CD14-positive monocyte (primary cell): ENCODE measurements at regions not wholly inside any gene's neighbourhood (a gene's known extent, or its start where the extent isn't known, plus 50 kb on each side); places are given as distances from the start of the nearest gene placed in this dataset.

Experiments used
- DNase-seq, 3 donors: peaks; one replicate each; pipeline ENCODE4 v3.0.0-alpha.2; 2011 to 2022
- H2AFZ ChIP-seq: 2 replicates; pipeline ENCODE4 v1.6.0; 2012; ENCODE audit warnings: mild to moderate bottlenecking, low read depth, low read length, inconsistent platforms; ENCODE audit not compliant: insufficient read depth, poor library complexity, severe bottlenecking
- H3K27ac ChIP-seq, 2 donors: 1 replicate in 1 of 2; 2 replicates in 1 of 2; pipeline ENCODE4 v1.5.1; 2012 to 2013; ENCODE audit warnings: low read length in 2 of 2, control low read depth in 1 of 2, inconsistent platforms in 1 of 2, low read depth in 1 of 2, mild to moderate bottlenecking in 1 of 2
- H3K27me3 ChIP-seq, 2 donors: one replicate each; pipeline versions ENCODE4 v1.6.0 to v1.6.1; 2011 to 2013; ENCODE audit warnings: low read length in 2 of 2; ENCODE audit not compliant: control insufficient read depth in 2 of 2, insufficient read depth in 2 of 2
- H3K36me3 ChIP-seq, 2 donors: replicated peaks in 1 of 2; 1 replicate in 1 of 2; 2 replicates in 1 of 2; pipeline versions ENCODE4 v1.5.1 to v1.6.1; 2012 to 2013; ENCODE audit warnings: low read length in 2 of 2, control low read depth in 1 of 2, inconsistent platforms in 1 of 2, mild to moderate bottlenecking in 1 of 2; ENCODE audit not compliant: insufficient read depth in 2 of 2, control insufficient read depth in 1 of 2
- H3K4me1 ChIP-seq, 2 donors: 1 replicate in 1 of 2; 2 replicates in 1 of 2; pipeline versions ENCODE4 v1.5.1 to v1.6.1; 2012 to 2013; ENCODE audit warnings: low read length in 2 of 2, control low read depth in 1 of 2, inconsistent platforms in 1 of 2, mild to moderate bottlenecking in 1 of 2, moderate library complexity in 1 of 2; ENCODE audit not compliant: insufficient read depth in 2 of 2, control insufficient read depth in 1 of 2
- H3K4me2 ChIP-seq: replicated peaks from 2 replicates; pipeline ENCODE3; 2012; ENCODE audit warnings: low read length, moderate library complexity, mild to moderate bottlenecking; ENCODE audit not compliant: poor library complexity, severe bottlenecking; ENCODE audit errors: extremely low read depth
- H3K4me3 ChIP-seq, 3 experiments: fragments of 200-600 bp in 1 of 3; sonication (generic) in 1 of 3; replicated peaks in 1 of 3; 1 replicate in 2 of 3; 2 replicates in 1 of 3; pipeline ENCODE4 v1.5.1; 2011 to 2013; ENCODE audit warnings: low read length in 3 of 3, mild to moderate bottlenecking in 3 of 3, control low read depth in 2 of 3, low read depth in 2 of 3, inconsistent platforms in 1 of 3, moderate library complexity in 1 of 3
- H3K79me2 ChIP-seq: 2 replicates; pipeline ENCODE4 v1.6.0; 2012; ENCODE audit warnings: mild to moderate bottlenecking, control low read depth, inconsistent platforms, low read length, moderate library complexity; ENCODE audit not compliant: insufficient read depth
- H3K9ac ChIP-seq: 2 replicates; pipeline ENCODE4 v1.6.0; 2017; ENCODE audit warnings: low read length, mild to moderate bottlenecking; ENCODE audit not compliant: insufficient read depth, poor library complexity, severe bottlenecking
- H3K9me3 ChIP-seq, 2 donors: replicated peaks in 1 of 2; 1 replicate in 1 of 2; 2 replicates in 1 of 2; pipeline versions ENCODE4 v1.5.1 to v1.6.1; 2012 to 2013; ENCODE audit warnings: low read length in 2 of 2, control low read depth in 1 of 2; ENCODE audit not compliant: control insufficient read depth in 1 of 2, insufficient read depth in 1 of 2
- H4K20me1 ChIP-seq: 2 replicates; pipeline ENCODE4 v1.6.0; 2012; ENCODE audit warnings: mild to moderate bottlenecking, low read length, control low read depth, moderate library complexity; ENCODE audit not compliant: insufficient read depth
- H3K27ac Mint-ChIP-seq, 7 donors: one replicate each; pipeline ENCODE4 v1.8.0; 2020; ENCODE audit warnings: mild to moderate bottlenecking in 7 of 7, mixed read lengths in 7 of 7, moderate library complexity in 6 of 7, inconsistent platforms in 2 of 7
- H3K27me3 Mint-ChIP-seq, 3 donors: one replicate each; pipeline ENCODE4 v1.8.0; 2021 to 2022; ENCODE audit warnings: low read depth in 3 of 3, mild to moderate bottlenecking in 3 of 3, mixed read lengths in 3 of 3, moderate library complexity in 3 of 3, inconsistent platforms in 1 of 3
- H3K36me3 Mint-ChIP-seq, 2 donors: one replicate each; pipeline ENCODE4 v1.8.0; 2020; ENCODE audit warnings: mixed read lengths in 2 of 2, inconsistent platforms in 1 of 2, mild to moderate bottlenecking in 1 of 2
- H3K4me1 Mint-ChIP-seq: one replicate; pipeline ENCODE4 v1.8.0; 2020; ENCODE audit warnings: mild to moderate bottlenecking, mixed read lengths
- H3K4me3 Mint-ChIP-seq, 2 donors: one replicate each; pipeline ENCODE4 v1.8.0; 2020; ENCODE audit warnings: mild to moderate bottlenecking in 2 of 2, mixed read lengths in 2 of 2, moderate library complexity in 1 of 2
- H3K9me3 Mint-ChIP-seq, 7 donors: one replicate each; pipeline ENCODE4 v1.8.0; 2020 to 2022; ENCODE audit warnings: mixed read lengths in 7 of 7, mild to moderate bottlenecking in 6 of 7, moderate library complexity in 6 of 7, inconsistent platforms in 2 of 7
- CTCF ChIP-seq: fragments of 200-600 bp; IDR thresholded peaks from one replicate; pipeline ENCODE4 v1.8.0; 2022; ENCODE audit warnings: antibody characterized with exemption, mild to moderate bottlenecking
- WGBS: methylation state at CpG from one replicate; pipeline ENCODE4 v1.1.5; 2013; ENCODE audit warnings: missing lambda C conversion rate; ENCODE audit not compliant: insufficient coverage; 5-methylcytosine and 5-hydroxymethylcytosine counted together
- intact Hi-C, 2 donors: fragments of 100-400 bp; cut with micrococcal nuclease; formaldehyde crosslinking; loops; one replicate each; pipeline versions ENCODE4 v1.15.0 to v1.15.1; 2023

DNA sequence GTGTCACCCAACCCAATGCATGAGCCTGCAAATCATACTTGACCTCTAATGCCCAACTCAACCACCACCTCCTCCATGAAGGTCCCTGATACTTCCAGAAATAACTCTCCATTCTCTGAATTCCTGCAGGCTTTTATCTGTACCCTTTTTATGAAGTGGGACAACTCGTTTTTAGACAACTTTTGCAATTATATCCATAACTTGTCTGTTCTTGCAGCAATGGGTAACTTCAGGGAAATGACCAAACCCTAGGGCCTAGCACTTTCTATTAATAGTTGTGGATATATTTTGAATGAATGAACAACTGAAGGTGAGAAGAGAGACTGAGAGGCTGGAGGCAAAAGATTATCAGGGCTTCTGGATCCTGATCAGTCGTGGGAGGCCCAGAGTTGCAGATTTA lies 236.6 kb upstream of the MOCS1 start:
- H3K9me3 ChIP-seq: no peaks in the 10 kb centered on the region
- H3K27me3 ChIP-seq: no peaks in the 10 kb centered on the region
- no peak overlapping the region for H3K4me3 ChIP-seq
- no peaks in the 10 kb centered on the region for H4K20me1 ChIP-seq
- H3K27ac ChIP-seq: no peak overlapping the region
- no peak overlapping the region for H2AFZ ChIP-seq
- no peak overlapping the region for H3K4me3 Mint-ChIP-seq
- no peaks in the 10 kb centered on the region for H3K36me3 ChIP-seq
- H3K79me2 ChIP-seq: no peaks in the 10 kb centered on the region
- intact Hi-C loops: no loop called here
- no peak overlapping the region for H3K9ac ChIP-seq
- H3K4me1 Mint-ChIP-seq: no peaks in the 10 kb centered on the region
- H3K36me3 Mint-ChIP-seq: no peaks in the 10 kb centered on the region
- no peak for TF ChIP-seq CTCF
- no peak for DNase-seq
- H3K27me3 Mint-ChIP-seq: peaks cover 0 to 9% (median 4%) of the 10 kb centered on the region in 3 donors
- H3K4me2 ChIP-seq: no peak overlapping the region
- peaks cover 0 to 10% (median 2%) of the 10 kb centered on the region in 7 donors for H3K9me3 Mint-ChIP-seq
- 91% methylated on average over 1 of the region's 2 CpGs for WGBS
- H3K27ac Mint-ChIP-seq: no peak overlapping the region
- H3K4me1 ChIP-seq: no peaks in the 10 kb centered on the region

DNA sequence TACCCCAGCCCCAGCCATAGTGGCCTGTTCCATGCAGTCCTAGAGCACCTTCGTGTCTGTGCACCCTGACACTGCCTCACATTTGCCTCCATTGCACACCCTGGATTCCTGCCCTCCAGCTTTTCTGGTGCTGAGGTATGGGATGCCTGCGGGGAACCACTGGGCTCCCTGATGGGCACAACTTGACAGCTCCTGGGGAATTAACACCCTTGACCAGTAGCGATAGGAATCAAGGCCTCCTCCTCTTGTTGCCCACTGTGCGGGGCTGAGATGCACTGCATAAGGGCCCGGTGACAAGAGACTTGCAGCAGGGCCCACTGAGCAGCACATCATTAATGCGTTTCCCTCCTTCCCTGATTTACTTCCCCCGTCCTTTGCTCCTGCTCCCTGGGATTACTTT lies 235.6 kb upstream of the MOCS1 start:
- no peak overlapping the region for H3K27ac ChIP-seq
- Mint-ChIP-seq H3K36me3 (no peaks in the 10 kb centered on the region), H3K27me3 (peaks cover 0 to 12% (median 4%) of the 10 kb centered on the region in 3 donors), H3K4me3 (no peak overlapping the region), H3K4me1 (no peaks in the 10 kb centered on the region), H3K9me3 (peaks cover 0 to 10% (median 1%) of the 10 kb centered on the region in 7 donors), H3K27ac (no peak overlapping the region)
- no peaks in the 10 kb centered on the region for H3K27me3 ChIP-seq
- H4K20me1 ChIP-seq: no peaks in the 10 kb centered on the region
- 83% methylated on average over 7 of the region's 7 CpGs for WGBS
- intact Hi-C loops: no loop called here
- no peak overlapping the region for H3K4me2 ChIP-seq
- no peaks in the 10 kb centered on the region for H3K36me3 ChIP-seq
- peaks cover 0 to 2% of the 10 kb centered on the region in 2 donors for H3K9me3 ChIP-seq
- no peak overlapping the region for H2AFZ ChIP-seq
- H3K79me2 ChIP-seq: no peaks in the 10 kb centered on the region
- DNase-seq: no peak
- no peaks in the 10 kb centered on the region for H3K4me1 ChIP-seq
- no peak overlapping the region for H3K4me3 ChIP-seq
- H3K9ac ChIP-seq: no peak overlapping the region
- TF ChIP-seq CTCF: no peak
